HEK293 (cell line): ENCODE measurements at regions not wholly inside any gene's neighbourhood (a gene's known extent, or its start where the extent isn't known, plus 50 kb on each side); places are given as distances from the start of the nearest gene placed in this dataset.

ENCODE experiments used
- CTCF ChIA-PET: fragments of 350-600 bp; formaldehyde crosslinking; extraction: SDS; loops from one replicate; lab custom pipeline; 2021; ENCODE audit warnings: antibody characterized with exemption; lab: Yijun Ruan, JAX
- POLR2A ChIA-PET: fragments of 300-600 bp; formaldehyde crosslinking; extraction: SDS; loops from one replicate; lab custom pipeline; 2020; ENCODE audit warnings: antibody characterized with exemption, inconsistent platforms; lab: Yijun Ruan, JAX
- H3K27ac ChIP-seq: fragments of 200-500 bp; sonication (Bioruptor generic); 2 replicates; pipeline ENCODE4 v1.5.1; 2014; ENCODE audit warnings: low read depth, low read length, control low read depth, inconsistent platforms; ENCODE audit errors: extremely low read depth
- H3K36me3 ChIP-seq, 2 experiments: fragments of 200-500 bp in 1 of 2; sonication (Bioruptor generic) in 1 of 2; 1 replicate in 1 of 2; 2 replicates in 1 of 2; pipeline ENCODE4 v1.5.1; 2014 to 2017; ENCODE audit warnings: inconsistent platforms in 2 of 2, low read length in 2 of 2; ENCODE audit not compliant: control insufficient read depth in 2 of 2, insufficient read depth in 1 of 2
- H3K4me1 ChIP-seq: fragments of 200-500 bp; sonication (Bioruptor generic); 2 replicates; pipeline ENCODE4 v1.5.1; 2014; ENCODE audit warnings: mild to moderate bottlenecking, low read length, inconsistent platforms; ENCODE audit not compliant: control insufficient read depth, insufficient read depth
- H3K4me3 ChIP-seq: 2 replicates; pipeline ENCODE4 v1.5.1; 2011; ENCODE audit warnings: low read depth, mild to moderate bottlenecking, control low read depth, low read length, moderate library complexity
- H3K9me3 ChIP-seq: fragments of 200-500 bp; sonication (Bioruptor generic); 2 replicates; pipeline ENCODE4 v1.5.1; 2014; ENCODE audit warnings: low read depth, low read length, inconsistent platforms; ENCODE audit not compliant: control insufficient read depth, insufficient read depth
- EGR2 ChIP-seq: fragments of 450-650 bp; formaldehyde crosslinking; IDR thresholded peaks from 2 replicates; pipeline ENCODE4 v1.5.1; 2016; ENCODE audit warnings: low read depth, missing biosample characterization, missing genetic modification characterization
- FEZF1 ChIP-seq: fragments of 450-650 bp; formaldehyde crosslinking; IDR thresholded peaks from 2 replicates; pipeline ENCODE4 v1.5.1; 2016; ENCODE audit warnings: missing biosample characterization, missing genetic modification characterization
- GLI2 ChIP-seq: fragments of 450-650 bp; formaldehyde crosslinking; IDR thresholded peaks from 2 replicates; pipeline ENCODE4; 2017; ENCODE audit warnings: missing biosample characterization, missing genetic modification characterization, low read depth, borderline replicate concordance
- KLF10 ChIP-seq: fragments of 450-650 bp; IDR thresholded peaks from 2 replicates; pipeline ENCODE4 v1.5.1; 2018; ENCODE audit warnings: missing biosample characterization, mild to moderate bottlenecking, missing genetic modification characterization
- MEIS1 ChIP-seq: sonication (generic); formaldehyde crosslinking; IDR thresholded peaks from 2 replicates; pipeline ENCODE4 v1.8.1; 2022; ENCODE audit warnings: missing genetic modification reagents, mild to moderate bottlenecking, borderline replicate concordance
- MYNN ChIP-seq: fragments of 450-650 bp; formaldehyde crosslinking; IDR thresholded peaks from 2 replicates; pipeline ENCODE4 v1.5.1; 2016; ENCODE audit warnings: missing biosample characterization, missing genetic modification characterization, borderline replicate concordance
- MZF1 ChIP-seq: fragments of 450-650 bp; formaldehyde crosslinking; IDR thresholded peaks from 2 replicates; pipeline ENCODE4 v1.5.1; 2017; ENCODE audit warnings: missing biosample characterization, missing genetic modification characterization, borderline replicate concordance
- PRDM1 ChIP-seq: fragments of 450-650 bp; formaldehyde crosslinking; IDR thresholded peaks from 2 replicates; pipeline ENCODE4; 2016; ENCODE audit warnings: missing biosample characterization, missing genetic modification characterization
- ZNF174 ChIP-seq: fragments of 450-650 bp; formaldehyde crosslinking; IDR thresholded peaks from 2 replicates; pipeline ENCODE4 v1.5.0; 2017; ENCODE audit warnings: missing biosample characterization, mild to moderate bottlenecking, missing genetic modification characterization
- ZNF214 ChIP-seq: fragments of 450-650 bp; formaldehyde crosslinking; IDR thresholded peaks from 2 replicates; pipeline ENCODE4 v1.5.1; 2017; ENCODE audit warnings: missing biosample characterization, mild to moderate bottlenecking, missing genetic modification characterization, borderline replicate concordance
- ZNF221 ChIP-seq: fragments of 450-650 bp; formaldehyde crosslinking; IDR thresholded peaks from 2 replicates; pipeline ENCODE4 v1.5.1; 2017; ENCODE audit warnings: missing biosample characterization, missing genetic modification characterization, borderline replicate concordance
- ZNF341 ChIP-seq: fragments of 450-650 bp; formaldehyde crosslinking; IDR thresholded peaks from 2 replicates; pipeline ENCODE4; 2016; ENCODE audit warnings: low read depth, missing biosample characterization, missing genetic modification characterization
- ZNF433 ChIP-seq: fragments of 450-650 bp; formaldehyde crosslinking; IDR thresholded peaks from 2 replicates; pipeline ENCODE4 v1.5.1; 2016; ENCODE audit warnings: missing biosample characterization, missing genetic modification characterization, low read depth
- ZNF473 ChIP-seq: fragments of 450-650 bp; formaldehyde crosslinking; IDR thresholded peaks from 2 replicates; pipeline ENCODE4 v1.5.1; 2017; ENCODE audit warnings: missing biosample characterization, missing genetic modification characterization
- ZNF514 ChIP-seq: fragments of 450-650 bp; formaldehyde crosslinking; IDR thresholded peaks from 2 replicates; pipeline ENCODE4 v1.5.1; 2016; ENCODE audit warnings: missing biosample characterization, missing genetic modification characterization
- ZNF529 ChIP-seq: fragments of 450-650 bp; formaldehyde crosslinking; IDR thresholded peaks from 2 replicates; pipeline ENCODE4 v1.5.1; 2017; ENCODE audit warnings: missing genetic modification characterization, missing biosample characterization; ENCODE audit not compliant: insufficient replicate concordance
- ZNF610 ChIP-seq: fragments of 450-650 bp; formaldehyde crosslinking; IDR thresholded peaks from 2 replicates; pipeline ENCODE4 v1.5.1; 2016; ENCODE audit warnings: missing biosample characterization, missing genetic modification characterization, borderline replicate concordance
- ZNF621 ChIP-seq: fragments of 450-650 bp; formaldehyde crosslinking; IDR thresholded peaks from 2 replicates; pipeline ENCODE4 v1.5.1; 2017; ENCODE audit warnings: missing biosample characterization, missing genetic modification characterization
- ZXDB ChIP-seq: fragments of 450-650 bp; formaldehyde crosslinking; IDR thresholded peaks from 2 replicates; pipeline ENCODE4 v1.5.1; 2016; ENCODE audit warnings: missing biosample characterization, missing genetic modification characterization
- TF ChIP-seq, protein P1 (sequence below): fragments of 450-650 bp; formaldehyde crosslinking; IDR thresholded peaks from 2 replicates; pipeline ENCODE4 v1.5.1; 2016; ENCODE audit warnings: missing biosample characterization, missing genetic modification characterization
- TF ChIP-seq, protein P2 (sequence below): fragments of 450-650 bp; formaldehyde crosslinking; IDR thresholded peaks from 2 replicates; pipeline ENCODE4 v1.5.1; 2016; ENCODE audit warnings: missing biosample characterization, missing genetic modification characterization, borderline replicate concordance
- TF ChIP-seq, protein P3 (sequence below): fragments of 450-650 bp; formaldehyde crosslinking; IDR thresholded peaks from 2 replicates; pipeline ENCODE4 v1.5.1; 2016; ENCODE audit warnings: missing biosample characterization, missing genetic modification characterization

- H3K4me1 ChIP-seq = no peaks in the 10 kb centered on the region
- H3K4me3 ChIP-seq = no peak overlapping the region
- no peaks in the 10 kb centered on the region for H3K36me3 ChIP-seq
- TF ChIP-seq MYNN (tag by site-specific recombination) (no peak), ZNF341 (tag by site-specific recombination) (no peak), MZF1 (tag by site-specific recombination) (no peak), ZNF174 (tag by site-specific recombination) (no peak)
- H3K27ac ChIP-seq = no peak overlapping the region
- H3K9me3 ChIP-seq = no peaks in the 10 kb centered on the region; the same call in 1 of the 2 replicates
- ChIA-PET POLR2A (no interaction called here), CTCF (interaction anchor here (0.9 kb wide), 1 partner anchor 34 kb away, joined by 3 read pairs; no protein-coding TSS in a partner anchor)
These were observed 205.0 kb upstream of the PRDM9 start for GRCh38 chr5:23302438-23302837.

- ChIA-PET POLR2A (no interaction called here), CTCF (interaction anchor here (0.7 kb wide), 1 partner anchor 290 kb away, joined by 3 read pairs; no protein-coding TSS in a partner anchor)
- TF ChIP-seq, protein P1, sequence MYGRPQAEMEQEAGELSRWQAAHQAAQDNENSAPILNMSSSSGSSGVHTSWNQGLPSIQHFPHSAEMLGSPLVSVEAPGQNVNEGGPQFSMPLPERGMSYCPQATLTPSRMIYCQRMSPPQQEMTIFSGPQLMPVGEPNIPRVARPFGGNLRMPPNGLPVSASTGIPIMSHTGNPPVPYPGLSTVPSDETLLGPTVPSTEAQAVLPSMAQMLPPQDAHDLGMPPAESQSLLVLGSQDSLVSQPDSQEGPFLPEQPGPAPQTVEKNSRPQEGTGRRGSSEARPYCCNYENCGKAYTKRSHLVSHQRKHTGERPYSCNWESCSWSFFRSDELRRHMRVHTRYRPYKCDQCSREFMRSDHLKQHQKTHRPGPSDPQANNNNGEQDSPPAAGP (tag by site-specific recombination) = no peak
- TF ChIP-seq GLI2 (tag by site-specific recombination) = no peak
- TF ChIP-seq ZXDB (tag by site-specific recombination) = no peak
- TF ChIP-seq, protein P2, sequence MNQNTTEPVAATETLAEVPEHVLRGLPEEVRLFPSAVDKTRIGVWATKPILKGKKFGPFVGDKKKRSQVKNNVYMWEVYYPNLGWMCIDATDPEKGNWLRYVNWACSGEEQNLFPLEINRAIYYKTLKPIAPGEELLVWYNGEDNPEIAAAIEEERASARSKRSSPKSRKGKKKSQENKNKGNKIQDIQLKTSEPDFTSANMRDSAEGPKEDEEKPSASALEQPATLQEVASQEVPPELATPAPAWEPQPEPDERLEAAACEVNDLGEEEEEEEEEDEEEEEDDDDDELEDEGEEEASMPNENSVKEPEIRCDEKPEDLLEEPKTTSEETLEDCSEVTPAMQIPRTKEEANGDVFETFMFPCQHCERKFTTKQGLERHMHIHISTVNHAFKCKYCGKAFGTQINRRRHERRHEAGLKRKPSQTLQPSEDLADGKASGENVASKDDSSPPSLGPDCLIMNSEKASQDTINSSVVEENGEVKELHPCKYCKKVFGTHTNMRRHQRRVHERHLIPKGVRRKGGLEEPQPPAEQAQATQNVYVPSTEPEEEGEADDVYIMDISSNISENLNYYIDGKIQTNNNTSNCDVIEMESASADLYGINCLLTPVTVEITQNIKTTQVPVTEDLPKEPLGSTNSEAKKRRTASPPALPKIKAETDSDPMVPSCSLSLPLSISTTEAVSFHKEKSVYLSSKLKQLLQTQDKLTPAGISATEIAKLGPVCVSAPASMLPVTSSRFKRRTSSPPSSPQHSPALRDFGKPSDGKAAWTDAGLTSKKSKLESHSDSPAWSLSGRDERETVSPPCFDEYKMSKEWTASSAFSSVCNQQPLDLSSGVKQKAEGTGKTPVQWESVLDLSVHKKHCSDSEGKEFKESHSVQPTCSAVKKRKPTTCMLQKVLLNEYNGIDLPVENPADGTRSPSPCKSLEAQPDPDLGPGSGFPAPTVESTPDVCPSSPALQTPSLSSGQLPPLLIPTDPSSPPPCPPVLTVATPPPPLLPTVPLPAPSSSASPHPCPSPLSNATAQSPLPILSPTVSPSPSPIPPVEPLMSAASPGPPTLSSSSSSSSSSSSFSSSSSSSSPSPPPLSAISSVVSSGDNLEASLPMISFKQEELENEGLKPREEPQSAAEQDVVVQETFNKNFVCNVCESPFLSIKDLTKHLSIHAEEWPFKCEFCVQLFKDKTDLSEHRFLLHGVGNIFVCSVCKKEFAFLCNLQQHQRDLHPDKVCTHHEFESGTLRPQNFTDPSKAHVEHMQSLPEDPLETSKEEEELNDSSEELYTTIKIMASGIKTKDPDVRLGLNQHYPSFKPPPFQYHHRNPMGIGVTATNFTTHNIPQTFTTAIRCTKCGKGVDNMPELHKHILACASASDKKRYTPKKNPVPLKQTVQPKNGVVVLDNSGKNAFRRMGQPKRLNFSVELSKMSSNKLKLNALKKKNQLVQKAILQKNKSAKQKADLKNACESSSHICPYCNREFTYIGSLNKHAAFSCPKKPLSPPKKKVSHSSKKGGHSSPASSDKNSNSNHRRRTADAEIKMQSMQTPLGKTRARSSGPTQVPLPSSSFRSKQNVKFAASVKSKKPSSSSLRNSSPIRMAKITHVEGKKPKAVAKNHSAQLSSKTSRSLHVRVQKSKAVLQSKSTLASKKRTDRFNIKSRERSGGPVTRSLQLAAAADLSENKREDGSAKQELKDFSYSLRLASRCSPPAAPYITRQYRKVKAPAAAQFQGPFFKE = no peak
- TF ChIP-seq ZNF610 = no peak
- no peak for TF ChIP-seq ZNF514 (tag by site-specific recombination)
- TF ChIP-seq ZNF529 = no peak
- no peak for TF ChIP-seq ZNF221 (tag by site-specific recombination)
- TF ChIP-seq FEZF1 (tag by site-specific recombination) = no peak
- TF ChIP-seq ZNF473 (tag by site-specific recombination) = no peak
- TF ChIP-seq PRDM1 = no peak
- no peak for TF ChIP-seq MZF1 (tag by site-specific recombination)
- no peak for TF ChIP-seq MEIS1 (CRISPR knock-in tag)
- no peak overlapping the region for H3K4me3 ChIP-seq
- no peaks in the 10 kb centered on the region for H3K4me1 ChIP-seq
- no peak overlapping the region for H3K27ac ChIP-seq
- 0 out of 2 replicates have a peak, but pooled peaks cover under 1% of the 10 kb centered on the region for H3K9me3 ChIP-seq
- H3K36me3 ChIP-seq = no peaks in the 10 kb centered on the region
These were observed 218.2 kb upstream of the PRDM9 start for GRCh38 chr5:23289162-23289561.

DNA sequence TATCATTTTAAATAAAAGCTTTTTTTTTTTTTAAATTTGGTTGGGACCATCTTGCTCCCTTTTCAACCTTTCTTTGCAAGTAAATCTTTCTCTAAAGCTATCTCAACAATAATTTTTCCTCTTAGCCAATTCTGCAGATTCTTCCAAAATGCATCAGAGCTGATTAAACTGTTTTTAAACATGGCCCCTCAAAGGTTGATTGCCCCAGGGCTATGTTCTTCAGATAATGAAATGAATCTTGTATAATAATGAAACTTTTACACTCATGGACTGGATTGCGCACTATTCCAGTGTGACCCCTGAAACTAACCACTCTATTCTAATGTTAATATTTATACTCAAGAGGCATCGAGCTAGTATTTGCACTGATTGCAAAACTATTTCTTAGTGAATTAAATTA is 222.8 kb upstream of the PRDM9 start:
- Histone ChIP-seq H3K27ac (no peak overlapping the region), H3K4me3 (no peak overlapping the region), H3K9me3 (no peaks in the 10 kb centered on the region), H3K36me3 (no peaks in the 10 kb centered on the region), H3K4me1 (no peaks in the 10 kb centered on the region)
- TF ChIP-seq ZNF214 (no peak), EGR2 (tag by site-specific recombination) (no peak), FEZF1 (tag by site-specific recombination) (no peak), ZNF621 (tag by site-specific recombination) (no peak), ZNF433 (tag by site-specific recombination) (no peak), KLF10 (tag by site-specific recombination) (no peak)
- TF ChIP-seq, protein P3, sequence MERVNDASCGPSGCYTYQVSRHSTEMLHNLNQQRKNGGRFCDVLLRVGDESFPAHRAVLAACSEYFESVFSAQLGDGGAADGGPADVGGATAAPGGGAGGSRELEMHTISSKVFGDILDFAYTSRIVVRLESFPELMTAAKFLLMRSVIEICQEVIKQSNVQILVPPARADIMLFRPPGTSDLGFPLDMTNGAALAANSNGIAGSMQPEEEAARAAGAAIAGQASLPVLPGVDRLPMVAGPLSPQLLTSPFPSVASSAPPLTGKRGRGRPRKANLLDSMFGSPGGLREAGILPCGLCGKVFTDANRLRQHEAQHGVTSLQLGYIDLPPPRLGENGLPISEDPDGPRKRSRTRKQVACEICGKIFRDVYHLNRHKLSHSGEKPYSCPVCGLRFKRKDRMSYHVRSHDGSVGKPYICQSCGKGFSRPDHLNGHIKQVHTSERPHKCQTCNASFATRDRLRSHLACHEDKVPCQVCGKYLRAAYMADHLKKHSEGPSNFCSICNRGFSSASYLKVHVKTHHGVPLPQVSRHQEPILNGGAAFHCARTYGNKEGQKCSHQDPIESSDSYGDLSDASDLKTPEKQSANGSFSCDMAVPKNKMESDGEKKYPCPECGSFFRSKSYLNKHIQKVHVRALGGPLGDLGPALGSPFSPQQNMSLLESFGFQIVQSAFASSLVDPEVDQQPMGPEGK (tag by site-specific recombination) = no peak
- ChIA-PET POLR2A (no interaction called here), CTCF (no interaction called here)
